ENCODE measurements at regions not wholly inside any gene's neighbourhood (a gene's known extent, or its start where the extent isn't known, plus 50 kb on each side); places are given as distances from the start of the nearest gene placed in this dataset.

GRCh38 chr16:51056331-51056730, 94.7 kb downstream of the SALL1 start:
- TF ChIP-seq CTCF (conservative IDR thresholded peaks at IDR 0.05; ENCODE audit: low read length), result no peak
- TF ChIP-seq EZH2phosphoT487 (IDR thresholded peaks at IDR 0.05; ENCODE audit: borderline replicate concordance, low read depth, low read length), result no peak
